ELF-1 (cell line): ENCODE measurements at regions not wholly inside any gene's neighbourhood (a gene's known extent, or its start where the extent isn't known, plus 50 kb on each side); places are given as distances from the start of the nearest gene placed in this dataset.

Experiments used
- DNase-seq: peaks from one replicate; pipeline ENCODE4 v3.0.0-alpha.2; 2016; ENCODE audit warnings: low read depth, low spot score

DNA sequence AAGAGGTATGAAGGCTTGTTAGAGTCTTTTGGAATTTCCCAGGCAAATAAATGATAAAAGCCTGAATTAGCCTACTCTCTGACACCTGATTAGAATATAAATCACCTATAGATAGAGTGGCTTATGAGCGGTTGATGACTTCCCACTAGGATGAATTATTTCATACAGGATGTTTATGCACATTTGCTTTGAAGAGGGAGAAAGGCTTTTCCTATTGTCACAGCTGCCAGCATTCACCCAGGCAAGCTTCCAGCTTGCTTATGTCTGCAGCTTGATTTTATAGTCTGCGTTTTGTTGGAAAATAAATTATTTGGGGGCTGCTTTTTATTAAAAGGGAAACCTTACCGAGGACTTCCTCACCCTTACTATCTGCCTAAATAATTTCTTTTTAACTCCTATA, 51.3 kb upstream of the EIF2S2 start:
- DNase-seq = no peak

GRCh38 chr20:34164381-34164984, 52.4 kb upstream of the EIF2S2 start:
- DNase-seq = no peak

DNA sequence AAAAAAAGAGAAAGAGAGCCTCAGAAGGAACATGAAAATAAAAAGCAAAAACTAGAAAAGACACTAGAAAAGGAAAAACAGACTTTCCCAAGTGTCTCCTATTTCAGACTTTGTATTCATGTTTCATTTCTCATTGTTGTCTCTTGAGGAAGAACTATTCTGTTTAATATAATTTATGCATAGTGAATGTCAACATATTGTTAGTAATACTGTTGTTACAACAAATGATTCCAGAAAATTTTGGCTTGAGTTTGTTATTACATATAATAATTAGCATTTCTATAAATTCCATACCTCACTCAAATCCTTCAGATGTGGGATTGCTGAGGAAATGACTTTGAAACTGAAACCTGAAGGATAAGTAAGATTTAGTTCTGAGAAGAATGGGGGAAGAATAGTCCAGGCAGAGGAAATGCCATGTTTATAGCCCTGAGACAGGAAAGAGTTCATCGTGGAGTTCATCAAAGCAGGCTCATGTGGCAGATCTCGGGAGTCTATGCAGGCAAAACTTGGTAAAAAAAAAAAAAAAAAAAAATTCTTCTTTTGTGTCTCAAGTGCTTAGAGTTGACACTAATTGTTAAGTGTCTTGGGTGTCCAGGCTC, 53.1 kb upstream of the EIF2S2 start:
- no peak for DNase-seq

DNA sequence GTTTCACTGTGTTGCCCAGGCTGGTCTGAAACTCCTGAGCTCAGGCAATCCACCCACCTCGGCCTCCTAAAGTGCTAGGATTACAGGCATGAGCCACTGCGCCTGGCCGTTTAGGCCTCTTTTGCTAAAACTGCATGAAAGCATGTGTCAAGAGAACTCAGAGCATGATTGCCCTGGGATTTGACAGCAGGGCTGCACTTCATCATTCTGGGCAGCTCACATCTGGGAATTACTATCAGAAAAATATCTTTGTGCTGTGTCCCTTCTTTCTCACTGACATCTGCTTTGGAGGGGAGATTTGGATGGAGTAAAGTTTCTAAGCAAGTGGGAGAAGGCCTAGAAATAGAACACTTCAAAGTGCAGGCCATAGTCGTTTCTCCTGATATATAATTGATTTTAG, 59.6 kb upstream of the EIF2S2 start:
- DNase-seq = peak; percentile 23

GRCh38 chr20:34172926-34173325, 60.9 kb upstream of the EIF2S2 start:
- DNase-seq = no peak

DNA sequence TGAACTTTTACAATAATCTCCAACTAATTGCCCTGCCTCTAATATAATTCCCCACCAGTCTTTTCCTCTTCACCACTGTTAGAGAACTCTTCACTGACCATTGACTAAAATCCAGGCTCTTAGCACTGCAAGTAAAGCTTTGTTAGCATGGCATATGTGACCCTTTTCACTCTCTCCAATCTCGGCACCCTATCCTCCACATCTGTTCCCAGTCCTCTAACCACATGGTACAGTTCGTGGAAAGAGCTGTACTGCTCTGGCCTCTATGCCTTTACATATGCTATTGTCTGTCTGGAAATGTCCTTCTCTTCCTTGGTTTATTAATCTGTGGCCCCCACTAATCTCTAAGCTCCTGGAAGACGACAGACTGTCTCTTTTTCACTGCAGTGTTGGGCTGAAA, 63.0 kb upstream of the EIF2S2 start:
- no peak for DNase-seq

DNA sequence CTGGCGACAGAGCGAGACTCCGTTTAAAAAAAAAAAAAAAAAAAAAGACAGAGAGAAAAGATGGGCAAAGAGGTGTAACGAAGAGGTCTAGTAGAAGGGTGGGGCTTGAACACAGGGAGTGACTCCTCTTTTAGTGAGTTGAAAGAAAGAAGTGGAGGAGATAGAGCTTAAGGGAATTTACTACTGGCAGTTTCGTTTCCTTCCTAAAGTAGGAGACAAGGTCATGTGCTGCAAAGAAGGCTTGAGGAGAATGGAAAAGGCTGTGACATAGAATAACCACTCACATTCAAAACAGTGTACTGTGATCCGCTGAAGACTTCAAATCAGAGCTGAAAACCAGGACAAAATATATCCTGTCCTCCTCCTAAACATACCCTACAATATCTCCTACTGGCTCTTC, 63.8 kb upstream of the EIF2S2 start:
- DNase-seq = no peak

- no peak for DNase-seq
Measured at GRCh38 chr20:34177052-34177451, 64.2 kb upstream of the ASIP start.

DNA sequence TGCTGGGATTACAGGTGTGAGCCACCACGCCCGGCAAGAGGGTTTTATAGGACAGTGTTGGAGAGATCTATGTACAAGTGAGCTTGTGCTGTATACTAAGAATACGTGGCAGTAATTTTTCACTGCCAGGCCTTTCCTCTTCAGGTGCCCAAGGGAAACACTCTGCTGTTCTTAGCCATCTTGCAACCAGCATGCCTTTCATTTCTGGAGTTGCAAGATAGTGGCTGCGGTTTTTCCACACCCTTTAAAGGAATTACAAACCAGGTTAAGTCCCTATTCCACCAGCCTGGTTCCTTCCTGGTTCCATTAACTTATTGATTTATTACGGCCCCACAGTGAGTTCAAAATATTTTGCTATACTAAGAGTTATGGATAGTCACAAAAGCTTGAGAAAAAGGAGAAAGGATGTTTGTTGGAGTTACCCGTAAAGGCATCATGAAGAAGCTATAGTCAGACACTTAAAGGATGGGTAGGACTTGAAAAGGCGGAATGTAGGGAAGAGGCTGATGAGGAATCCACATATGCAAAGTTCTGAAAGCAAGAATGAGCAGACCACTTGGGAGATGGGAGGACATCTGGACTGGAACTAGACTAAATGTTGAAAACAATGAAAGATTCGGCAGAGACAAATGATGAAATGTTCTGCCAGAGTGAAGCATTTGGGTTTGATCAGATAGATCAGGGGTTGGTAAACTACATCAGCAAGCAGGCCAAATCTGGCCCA, 61.4 kb upstream of the ASIP start:
- no peak for DNase-seq

- peak; percentile 33 for DNase-seq
Measured at GRCh38 chr20:34180460-34181120, 60.6 kb upstream of the ASIP start.

- no peak for DNase-seq
Measured at GRCh38 chr20:34181484-34181883, 59.7 kb upstream of the ASIP start.

- no peak for DNase-seq
Measured at GRCh38 chr20:34185766-34186620, 55.2 kb upstream of the ASIP start.

- no peak for DNase-seq
Measured at GRCh38 chr20:34189572-34190163, 51.6 kb upstream of the ASIP start.

GRCh38 chr20:34190262-34190661, 51.0 kb upstream of the ASIP start:
- no peak for DNase-seq

- peak; percentile 89 for DNase-seq
Measured at GRCh38 chr20:34190679-34191090, 50.5 kb upstream of the ASIP start.
